Astrocyte of the cerebellum (primary cell): ENCODE measurements at regions not wholly inside any gene's neighbourhood (a gene's known extent, or its start where the extent isn't known, plus 50 kb on each side); places are given as distances from the start of the nearest gene placed in this dataset.

Experiments used
- DNase-seq: peaks from one replicate; pipeline ENCODE4 v3.0.0-alpha.2; 2011; ENCODE audit warnings: low read depth
- H3K4me3 ChIP-seq: 2 replicates; pipeline ENCODE4 v1.5.1; 2011; ENCODE audit warnings: mild to moderate bottlenecking, low read depth, low read length, moderate library complexity
- CTCF ChIP-seq: IDR thresholded peaks from 2 replicates; pipeline ENCODE4 v1.5.1; 2012; ENCODE audit warnings: low read length, low read depth, moderate library complexity, mild to moderate bottlenecking; ENCODE audit errors: missing control alignments
- in situ Hi-C: cut with HindIII; loops from 2 replicates; pipeline ENCODE4 v1.10.0; 2017; ENCODE audit warnings: low sequenced_read_pairs

GRCh38 chr14:65164825-65165135 lies 62.5 kb upstream of the MAX start:
- DNase-seq, result no peak
- in situ Hi-C loops, result loop anchor here (5.0 to 25.0 kb wide), 2 partner anchors 663 to 798 kb away; no protein-coding TSS in a partner anchor
- no peak overlapping the region for H3K4me3 ChIP-seq
- no peak for TF ChIP-seq CTCF

- in situ Hi-C loops, result loop anchor here (5.0 to 25.0 kb wide), 2 partner anchors 660 to 795 kb away; no protein-coding TSS in a partner anchor
- DNase-seq, result no peak
- H3K4me3 ChIP-seq, result no peak overlapping the region
- TF ChIP-seq CTCF, result no peak
Observed at GRCh38 chr14:65167072-65167645, 64.8 kb upstream of the MAX start.

GRCh38 chr14:65168840-65169239 lies 66.5 kb upstream of the MAX start:
- no peak for DNase-seq
- H3K4me3 ChIP-seq, result no peak overlapping the region
- in situ Hi-C loops, result loop anchor here (5.0 to 25.0 kb wide), 2 partner anchors 658 to 793 kb away; no protein-coding TSS in a partner anchor
- TF ChIP-seq CTCF, result no peak

GRCh38 chr14:65169351-65169750 lies 67.0 kb upstream of the MAX start:
- in situ Hi-C loops, result loop anchor here (5.0 to 25.0 kb wide), 2 partner anchors 658 to 793 kb away; no protein-coding TSS in a partner anchor
- H3K4me3 ChIP-seq, result no peak overlapping the region
- DNase-seq, result no peak
- no peak for TF ChIP-seq CTCF

GRCh38 chr14:65170318-65170717 lies 68.0 kb upstream of the MAX start:
- no peak for TF ChIP-seq CTCF
- DNase-seq, result no peak
- no peak overlapping the region for H3K4me3 ChIP-seq
- in situ Hi-C loops, result loop anchor here (25.0 kb wide), 1 partner anchor 792 kb away; no protein-coding TSS in a partner anchor

GRCh38 chr14:65170768-65171507 lies 68.6 kb upstream of the MAX start:
- DNase-seq, result peak; percentile 54
- in situ Hi-C loops, result loop anchor here (25.0 kb wide), 1 partner anchor 791 kb away; no protein-coding TSS in a partner anchor
- H3K4me3 ChIP-seq, result peak overlapping the region; percentile 27
- TF ChIP-seq CTCF, result peak; percentile 61
